ENCODE measurements at regions not wholly inside any gene's neighbourhood (a gene's known extent, or its start where the extent isn't known, plus 50 kb on each side); places are given as distances from the start of the nearest gene placed in this dataset.

- TF ChIP-seq, protein P1, sequence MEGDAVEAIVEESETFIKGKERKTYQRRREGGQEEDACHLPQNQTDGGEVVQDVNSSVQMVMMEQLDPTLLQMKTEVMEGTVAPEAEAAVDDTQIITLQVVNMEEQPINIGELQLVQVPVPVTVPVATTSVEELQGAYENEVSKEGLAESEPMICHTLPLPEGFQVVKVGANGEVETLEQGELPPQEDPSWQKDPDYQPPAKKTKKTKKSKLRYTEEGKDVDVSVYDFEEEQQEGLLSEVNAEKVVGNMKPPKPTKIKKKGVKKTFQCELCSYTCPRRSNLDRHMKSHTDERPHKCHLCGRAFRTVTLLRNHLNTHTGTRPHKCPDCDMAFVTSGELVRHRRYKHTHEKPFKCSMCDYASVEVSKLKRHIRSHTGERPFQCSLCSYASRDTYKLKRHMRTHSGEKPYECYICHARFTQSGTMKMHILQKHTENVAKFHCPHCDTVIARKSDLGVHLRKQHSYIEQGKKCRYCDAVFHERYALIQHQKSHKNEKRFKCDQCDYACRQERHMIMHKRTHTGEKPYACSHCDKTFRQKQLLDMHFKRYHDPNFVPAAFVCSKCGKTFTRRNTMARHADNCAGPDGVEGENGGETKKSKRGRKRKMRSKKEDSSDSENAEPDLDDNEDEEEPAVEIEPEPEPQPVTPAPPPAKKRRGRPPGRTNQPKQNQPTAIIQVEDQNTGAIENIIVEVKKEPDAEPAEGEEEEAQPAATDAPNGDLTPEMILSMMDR (IDR thresholded peaks at IDR 0.05), result no peak
- TF ChIP-seq POLR2A (IDR thresholded peaks at IDR 0.05), result no peak
Observed at GRCh38 chr1:53398091-53398490, 61.1 kb upstream of the DMRTB1 start.
